NB4 (cell line): ENCODE measurements at regions not wholly inside any gene's neighbourhood (a gene's known extent, or its start where the extent isn't known, plus 50 kb on each side); places are given as distances from the start of the nearest gene placed in this dataset.

Experiments
- CTCF ChIP-seq: IDR thresholded peaks from one replicate; pipeline ENCODE4 v1.5.1; 2012; ENCODE audit warnings: low read depth, low read length
- POLR2A ChIP-seq: IDR thresholded peaks from 2 replicates; pipeline ENCODE4 v1.6.1; 2011; ENCODE audit warnings: mild to moderate bottlenecking; ENCODE audit not compliant: insufficient read length; ENCODE audit errors: extremely low read depth

GRCh38 chr5:74081126-74081525 is 455.1 kb downstream of the ARHGEF28 start:
- TF ChIP-seq CTCF = no peak
- TF ChIP-seq POLR2A = no peak
